SU-DHL-6 (cell line): ENCODE measurements at regions not wholly inside any gene's neighbourhood (a gene's known extent, or its start where the extent isn't known, plus 50 kb on each side); places are given as distances from the start of the nearest gene placed in this dataset.

ENCODE experiments used
- CTCF ChIP-seq: fragments of 200-600 bp; sonication (generic); IDR thresholded peaks from one replicate; pipeline ENCODE4 v1.5.1; 2017; ENCODE audit warnings: antibody characterized with exemption, mild to moderate bottlenecking, low read length, moderate library complexity; ENCODE audit not compliant: insufficient read depth, poor library complexity, severe bottlenecking
- EZH2phosphoT487 ChIP-seq: fragments of 200-600 bp; sonication (generic), shearing (Covaris generic); conservative IDR thresholded peaks from 2 replicates; pipeline ENCODE4 v1.6.1; 2018; ENCODE audit warnings: mild to moderate bottlenecking, antibody characterized with exemption, low read length, moderate library complexity, mixed read lengths

- no peak for TF ChIP-seq CTCF
- no peak for TF ChIP-seq EZH2phosphoT487
Measured at GRCh38 chr3:31240874-31241273, 291.9 kb upstream of the STT3B start.
